Omental fat pad (tissue), 3 donors: ENCODE measurements at regions not wholly inside any gene's neighbourhood (a gene's known extent, or its start where the extent isn't known, plus 50 kb on each side); places are given as distances from the start of the nearest gene placed in this dataset.
"Not testable (repeated sequence)": the region's sequence is repeated elsewhere in the genome, so short reads cannot be mapped to it uniquely, and the experiment has no call there.

Experiments used
- ATAC-seq: fragments of 150-250 bp; one replicate; pipeline ENCODE4 v1.9.1; 2016; ENCODE audit warnings: mild to moderate bottlenecking, moderate library complexity; ENCODE audit not compliant: low FRiP score
- DNase-seq: peaks from one replicate; pipeline ENCODE4 v3.0.0-alpha.2; 2019; ENCODE audit warnings: low spot score
- CTCF ChIP-seq, 3 donors: fragments of 450-650 bp; IDR thresholded peaks; one replicate each; pipeline ENCODE4 v1.5.1; 2016 to 2017; ENCODE audit warnings: antibody characterized with exemption in 3 of 3, mild to moderate bottlenecking in 3 of 3, moderate library complexity in 2 of 3

- DNase-seq (no peak), ATAC-seq (no peak)
- TF ChIP-seq CTCF (IDR thresholded peaks at IDR 0.05): no peak
Observed at GRCh38 chr20:12531626-12532025, 477.1 kb upstream of the SPTLC3 start.

GRCh38 chr20:12535316-12535715 is 473.5 kb upstream of the SPTLC3 start:
- no peak for TF ChIP-seq CTCF (IDR thresholded peaks at IDR 0.05)
- ATAC-seq: no peak
- DNase-seq: no peak

GRCh38 chr20:12535770-12536169 is 473.0 kb upstream of the SPTLC3 start:
- ATAC-seq (no peak), DNase-seq (no peak)
- TF ChIP-seq CTCF (IDR thresholded peaks at IDR 0.05): no peak

- TF ChIP-seq CTCF (IDR thresholded peaks at IDR 0.05): no peak
- ATAC-seq: no peak
- DNase-seq: no peak
Observed at GRCh38 chr20:12554426-12554825, 454.3 kb upstream of the SPTLC3 start.

- ATAC-seq: no peak
- TF ChIP-seq CTCF (IDR thresholded peaks at IDR 0.05): no peak
Observed at GRCh38 chr20:12555369-12555768, 453.4 kb upstream of the SPTLC3 start.

GRCh38 chr20:12555849-12556248 is 452.9 kb upstream of the SPTLC3 start:
- not testable (repeated sequence) for ATAC-seq, DNase-seq

More at GRCh38 chr20:12555369-12555768, 453.4 kb upstream of the SPTLC3 start:
- no peak for DNase-seq

GRCh38 chr20:12557224-12557623 is 451.5 kb upstream of the SPTLC3 start:
- ATAC-seq: no peak
- no peak for TF ChIP-seq CTCF (IDR thresholded peaks at IDR 0.05)
- DNase-seq: no peak

- ATAC-seq (no peak), DNase-seq (no peak)
- TF ChIP-seq CTCF (IDR thresholded peaks at IDR 0.05): no peak
Observed at GRCh38 chr20:12564979-12565378, 443.8 kb upstream of the SPTLC3 start.
